Loucy (cell line): ENCODE measurements at regions not wholly inside any gene's neighbourhood (a gene's known extent, or its start where the extent isn't known, plus 50 kb on each side); places are given as distances from the start of the nearest gene placed in this dataset.

Source experiments
- CTCF ChIP-seq: fragments of 200-600 bp; sonication (generic); conservative IDR thresholded peaks from 2 replicates; pipeline ENCODE4 v1.5.1; 2014; ENCODE audit warnings: mild to moderate bottlenecking, antibody characterized with exemption, low read length
- EZH2phosphoT487 ChIP-seq: fragments of 200-600 bp; IDR thresholded peaks from 2 replicates; pipeline ENCODE4 v1.6.1; 2018; ENCODE audit warnings: antibody characterized with exemption, mild to moderate bottlenecking, moderate library complexity, borderline replicate concordance

- TF ChIP-seq CTCF (no peak), EZH2phosphoT487 (no peak)
Observed at GRCh38 chr10:128950916-128951275, 516.1 kb upstream of the MGMT start.
